GM11168 (cell line): ENCODE measurements at regions not wholly inside any gene's neighbourhood (a gene's known extent, or its start where the extent isn't known, plus 50 kb on each side); places are given as distances from the start of the nearest gene placed in this dataset.
"Not testable (repeated sequence)": the region's sequence is repeated elsewhere in the genome, so short reads cannot be mapped to it uniquely, and the experiment has no call there.

Experiments
- in situ Hi-C: fragments of 300-500 bp; cut with MboI; formaldehyde crosslinking; loops from one replicate; pipeline ENCODE4 v1.12.0; 2022; ENCODE audit warnings: low sequenced_read_pairs; ENCODE audit not compliant: unreplicated experiment

GRCh38 chr4:64022560-64022959 is 386.7 kb downstream of the TECRL start:
- in situ Hi-C loops: no loop called here

- in situ Hi-C loops: no loop called here
Observed at GRCh38 chr4:64016893-64017292, 392.4 kb downstream of the TECRL start.

GRCh38 chr4:64014647-64015046 is 394.6 kb downstream of the TECRL start:
- in situ Hi-C loops: no loop called here

GRCh38 chr4:64001229-64001898 is 407.9 kb downstream of the TECRL start:
- in situ Hi-C loops: no loop called here

GRCh38 chr4:64000241-64000640 is 409.0 kb downstream of the TECRL start:
- in situ Hi-C loops: no loop called here

- in situ Hi-C loops: no loop called here
Observed at GRCh38 chr4:63986253-63986652, 423.0 kb downstream of the TECRL start.

- in situ Hi-C loops: no loop called here
Observed at GRCh38 chr4:63983224-63983623, 426.0 kb downstream of the TECRL start.

GRCh38 chr4:63965875-63966274 is 443.4 kb downstream of the TECRL start:
- in situ Hi-C loops: no loop called here

GRCh38 chr4:63942706-63943286 is 466.5 kb downstream of the TECRL start:
- in situ Hi-C loops: not testable (repeated sequence)

- in situ Hi-C loops: no loop called here
Observed at GRCh38 chr4:63937961-63938360, 471.3 kb downstream of the TECRL start.

- in situ Hi-C loops: no loop called here
Observed at GRCh38 chr4:63922146-63922545, 487.1 kb downstream of the TECRL start.

GRCh38 chr4:63921561-63921960 is 487.7 kb downstream of the TECRL start:
- in situ Hi-C loops: no loop called here

- in situ Hi-C loops: no loop called here
Observed at GRCh38 chr4:63919636-63920365, 489.4 kb downstream of the TECRL start.

- in situ Hi-C loops: no loop called here
Observed at GRCh38 chr4:63906660-63907183, 502.5 kb downstream of the TECRL start.

GRCh38 chr4:63904201-63904600 is 505.0 kb downstream of the TECRL start:
- in situ Hi-C loops: no loop called here

GRCh38 chr4:63901304-63901703 is 507.9 kb downstream of the TECRL start:
- in situ Hi-C loops: no loop called here

- in situ Hi-C loops: no loop called here
Observed at GRCh38 chr4:63898961-63899360, 510.3 kb downstream of the TECRL start.

GRCh38 chr4:63894161-63894560 is 515.1 kb downstream of the TECRL start:
- in situ Hi-C loops: no loop called here

- in situ Hi-C loops: no loop called here
Observed at GRCh38 chr4:63869370-63869769, 539.9 kb downstream of the TECRL start.

- in situ Hi-C loops: no loop called here
Observed at GRCh38 chr4:63851496-63851895, 557.8 kb downstream of the TECRL start.

GRCh38 chr4:63841266-63841665 is 568.0 kb downstream of the TECRL start:
- in situ Hi-C loops: no loop called here
